ENCODE measurements at regions not wholly inside any gene's neighbourhood (a gene's known extent, or its start where the extent isn't known, plus 50 kb on each side); places are given as distances from the start of the nearest gene placed in this dataset.

- TF ChIP-seq CHD7 (IDR thresholded peaks at IDR 0.05; ENCODE audit: insufficient replicate concordance, low read length) (no peak), SUZ12 (IDR thresholded peaks at IDR 0.05; ENCODE audit: low read length) (no peak), CTBP2 (IDR thresholded peaks at IDR 0.05; ENCODE audit: borderline replicate concordance, insufficient read depth, insufficient read length, low read length) (no peak), SP2 (IDR thresholded peaks at IDR 0.05; ENCODE audit: low read length) (no peak), KDM1A (IDR thresholded peaks at IDR 0.05; ENCODE audit: borderline replicate concordance, low read length) (no peak), CREB1 (IDR thresholded peaks at IDR 0.05) (no peak), KDM4A (IDR thresholded peaks at IDR 0.05; ENCODE audit: low read depth, low read length, severe bottlenecking) (no peak), RFX5 (IDR thresholded peaks at IDR 0.05; ENCODE audit: borderline replicate concordance, low read depth, low read length) (no peak), CTCF (IDR thresholded peaks at IDR 0.05; ENCODE audit: control extremely low read depth in 1 of 3, insufficient read depth in 1 of 3, low read depth in 1 of 3, low read length in 3 of 3) (no peak)
These were observed 138.7 kb upstream of the PZP start (continued) for GRCh38 chr12:9346866-9347327.
